ENCODE measurements at regions not wholly inside any gene's neighbourhood (a gene's known extent, or its start where the extent isn't known, plus 50 kb on each side); places are given as distances from the start of the nearest gene placed in this dataset.
A peak's percentile ranks its signal among the peaks of the same experiment; 100 is the strongest.
"Not testable (repeated sequence)": the region's sequence is repeated elsewhere in the genome, so short reads cannot be mapped to it uniquely, and the experiment has no call there.

GRCh38 chr19:33998739-33999345, 173.5 kb upstream of the LSM14A start:
- DNase-seq (ENCODE audit: extremely low spot score, insufficient read length, low read depth): no peak
- peak; percentile 24 for FAIRE-seq

- no peak for FAIRE-seq
Observed at GRCh38 chr19:34017024-34017423, 155.3 kb upstream of the LSM14A start.

GRCh38 chr19:34017601-34018000, 154.7 kb upstream of the LSM14A start:
- DNase-seq (ENCODE audit: extremely low spot score, insufficient read length, low read depth): no peak
- no peak for FAIRE-seq

More at GRCh38 chr19:34017024-34017423, 155.3 kb upstream of the LSM14A start:
- no peak for DNase-seq (ENCODE audit: extremely low spot score, insufficient read length, low read depth)

GRCh38 chr19:34018546-34018945, 153.8 kb upstream of the LSM14A start:
- DNase-seq (ENCODE audit: extremely low spot score, insufficient read length, low read depth) (no peak), FAIRE-seq (no peak)

- no peak for DNase-seq (ENCODE audit: extremely low spot score, insufficient read length, low read depth)
- FAIRE-seq: no peak
Observed at GRCh38 chr19:34023381-34023780, 148.9 kb upstream of the LSM14A start.

GRCh38 chr19:34033880-34034279, 138.4 kb upstream of the LSM14A start:
- no peak for FAIRE-seq

GRCh38 chr19:34034318-34034846, 137.9 kb upstream of the LSM14A start:
- DNase-seq (ENCODE audit: extremely low spot score, insufficient read length, low read depth) (no peak), FAIRE-seq (no peak)

More at GRCh38 chr19:34033880-34034279, 138.4 kb upstream of the LSM14A start:
- no peak for DNase-seq (ENCODE audit: extremely low spot score, insufficient read length, low read depth)

GRCh38 chr19:34041925-34042521, 130.3 kb upstream of the LSM14A start:
- FAIRE-seq: peak; percentile 63
- peak; percentile 32 for DNase-seq (ENCODE audit: extremely low spot score, insufficient read length, low read depth)

GRCh38 chr19:34044021-34044420, 128.3 kb upstream of the LSM14A start:
- DNase-seq (ENCODE audit: extremely low spot score, insufficient read length, low read depth) (no peak), FAIRE-seq (no peak)

GRCh38 chr19:34049944-34050343, 122.4 kb upstream of the LSM14A start:
- DNase-seq (ENCODE audit: extremely low spot score, insufficient read length, low read depth) (no peak), FAIRE-seq (no peak)

GRCh38 chr19:34050430-34050829, 121.9 kb upstream of the LSM14A start:
- DNase-seq (ENCODE audit: extremely low spot score, insufficient read length, low read depth); FAIRE-seq: not testable (repeated sequence)

- FAIRE-seq: no peak
- no peak for DNase-seq (ENCODE audit: extremely low spot score, insufficient read length, low read depth)
Observed at GRCh38 chr19:34051255-34051654, 121.0 kb upstream of the LSM14A start.

GRCh38 chr19:34057155-34057554, 115.1 kb upstream of the LSM14A start:
- no peak for DNase-seq (ENCODE audit: extremely low spot score, insufficient read length, low read depth)
- no peak for FAIRE-seq

- DNase-seq (ENCODE audit: extremely low spot score, insufficient read length, low read depth) (no peak), FAIRE-seq (no peak)
Observed at GRCh38 chr19:34066007-34066643, 106.2 kb upstream of the LSM14A start.

GRCh38 chr19:34067861-34068271, 104.4 kb upstream of the LSM14A start:
- DNase-seq (ENCODE audit: extremely low spot score, insufficient read length, low read depth) (no peak), FAIRE-seq (no peak)

GRCh38 chr19:34075661-34076091, 96.6 kb upstream of the LSM14A start:
- DNase-seq (ENCODE audit: extremely low spot score, insufficient read length, low read depth) (no peak), FAIRE-seq (no peak)

- FAIRE-seq (no peak), DNase-seq (ENCODE audit: extremely low spot score, insufficient read length, low read depth) (no peak)
Observed at GRCh38 chr19:34082289-34083077, 89.8 kb upstream of the LSM14A start.

GRCh38 chr19:34084396-34085145, 87.7 kb upstream of the LSM14A start:
- DNase-seq (ENCODE audit: extremely low spot score, insufficient read length, low read depth) (no peak), FAIRE-seq (no peak)

- no peak for DNase-seq (ENCODE audit: extremely low spot score, insufficient read length, low read depth)
- no peak for FAIRE-seq
Observed at GRCh38 chr19:34085336-34085735, 87.0 kb upstream of the LSM14A start.

GRCh38 chr19:34088292-34088691, 84.0 kb upstream of the LSM14A start:
- no peak for DNase-seq (ENCODE audit: extremely low spot score, insufficient read length, low read depth)
- no peak for FAIRE-seq

All from GM18507 (cell line).